ENCODE measurements at regions not wholly inside any gene's neighbourhood (a gene's known extent, or its start where the extent isn't known, plus 50 kb on each side); places are given as distances from the start of the nearest gene placed in this dataset.
"Not testable (repeated sequence)": the region's sequence is repeated elsewhere in the genome, so short reads cannot be mapped to it uniquely, and the experiment has no call there.

GRCh38 chr13:90293793-90294361 is 1053.6 kb upstream of the MIR17HG start:
- DNase-seq: no peak

- DNase-seq: no peak
Measured at GRCh38 chr13:90299238-90299637, 1048.2 kb upstream of the MIR17HG start.

GRCh38 chr13:90300015-90300414 is 1047.5 kb upstream of the MIR17HG start:
- no peak for DNase-seq

GRCh38 chr13:90302107-90302506 is 1045.4 kb upstream of the MIR17HG start:
- DNase-seq: no peak

- no peak for DNase-seq
Measured at GRCh38 chr13:90305796-90306195, 1041.7 kb upstream of the MIR17HG start.

- no peak for DNase-seq
Measured at GRCh38 chr13:90307136-90307535, 1040.4 kb upstream of the MIR17HG start.

GRCh38 chr13:90308249-90308648 is 1039.2 kb upstream of the MIR17HG start:
- DNase-seq: no peak

- no peak for DNase-seq
Measured at GRCh38 chr13:90311929-90312328, 1035.6 kb upstream of the MIR17HG start.

- DNase-seq: no peak
Measured at GRCh38 chr13:90315061-90315460, 1032.4 kb upstream of the MIR17HG start.

- no peak for DNase-seq
Measured at GRCh38 chr13:90320664-90321063, 1026.8 kb upstream of the MIR17HG start.

GRCh38 chr13:90321281-90321931 is 1026.1 kb upstream of the MIR17HG start:
- no peak for DNase-seq

- no peak for DNase-seq
Measured at GRCh38 chr13:90329641-90330040, 1017.8 kb upstream of the MIR17HG start.

- DNase-seq: no peak
Measured at GRCh38 chr13:90331974-90332373, 1015.5 kb upstream of the MIR17HG start.

GRCh38 chr13:90336507-90336906 is 1011.0 kb upstream of the MIR17HG start:
- no peak for DNase-seq

GRCh38 chr13:90341348-90341747 is 1006.1 kb upstream of the MIR17HG start:
- DNase-seq: not testable (repeated sequence)

- not testable (repeated sequence) for DNase-seq
Measured at GRCh38 chr13:90348477-90349136, 998.9 kb upstream of the MIR17HG start.

GRCh38 chr13:90352763-90353162 is 994.7 kb upstream of the MIR17HG start:
- DNase-seq: no peak

GRCh38 chr13:90355162-90355751 is 992.2 kb upstream of the MIR17HG start:
- DNase-seq: no peak

- DNase-seq: no peak
Measured at GRCh38 chr13:90360785-90361184, 986.7 kb upstream of the MIR17HG start.

- peak in 1 of 5 experiments; percentile 19 for DNase-seq
Measured at GRCh38 chr13:90362707-90363106, 984.8 kb upstream of the MIR17HG start.

- DNase-seq: no peak
Measured at GRCh38 chr13:90365130-90365529, 982.4 kb upstream of the MIR17HG start.

- DNase-seq: no peak
Measured at GRCh38 chr13:90374168-90374567, 973.3 kb upstream of the MIR17HG start.

- no peak for DNase-seq
Measured at GRCh38 chr13:90375851-90376250, 971.6 kb upstream of the MIR17HG start.

- no peak for DNase-seq
Measured at GRCh38 chr13:90382425-90382824, 965.1 kb upstream of the MIR17HG start.
